Osteocyte (in vitro differentiated cells): ENCODE measurements at regions not wholly inside any gene's neighbourhood (a gene's known extent, or its start where the extent isn't known, plus 50 kb on each side); places are given as distances from the start of the nearest gene placed in this dataset.

Source experiments
- DNase-seq: peaks from one replicate; pipeline ENCODE4 v3.0.0; 2021; ENCODE audit warnings: mixed read lengths; ENCODE audit not compliant: unreplicated experiment; ENCODE audit errors: extremely low spot score
- H3K27ac Mint-ChIP-seq: one replicate; pipeline ENCODE4 v1.8.0; 2021; ENCODE audit warnings: mild to moderate bottlenecking, mixed read lengths; ENCODE audit not compliant: unreplicated experiment
- H3K27me3 Mint-ChIP-seq: one replicate; pipeline ENCODE4 v1.8.0; 2021; ENCODE audit warnings: mixed read lengths; ENCODE audit not compliant: unreplicated experiment
- H3K36me3 Mint-ChIP-seq: one replicate; pipeline ENCODE4 v1.8.0; 2021; ENCODE audit warnings: mixed read lengths; ENCODE audit not compliant: unreplicated experiment
- H3K4me1 Mint-ChIP-seq: one replicate; pipeline ENCODE4 v1.8.0; 2021; ENCODE audit warnings: mixed read lengths; ENCODE audit not compliant: unreplicated experiment
- H3K4me3 Mint-ChIP-seq: one replicate; pipeline ENCODE4 v1.8.0; 2021; ENCODE audit warnings: mild to moderate bottlenecking, moderate library complexity, mixed read lengths; ENCODE audit not compliant: unreplicated experiment
- H3K9me3 Mint-ChIP-seq: one replicate; pipeline ENCODE4 v1.8.0; 2021; ENCODE audit warnings: mixed read lengths; ENCODE audit not compliant: unreplicated experiment
- CTCF ChIP-seq: fragments of 200-600 bp; sonication (generic); IDR thresholded peaks from 2 replicates; pipeline ENCODE4 v1.5.0; 2021; ENCODE audit warnings: antibody characterized with exemption, mild to moderate bottlenecking, moderate library complexity

DNA sequence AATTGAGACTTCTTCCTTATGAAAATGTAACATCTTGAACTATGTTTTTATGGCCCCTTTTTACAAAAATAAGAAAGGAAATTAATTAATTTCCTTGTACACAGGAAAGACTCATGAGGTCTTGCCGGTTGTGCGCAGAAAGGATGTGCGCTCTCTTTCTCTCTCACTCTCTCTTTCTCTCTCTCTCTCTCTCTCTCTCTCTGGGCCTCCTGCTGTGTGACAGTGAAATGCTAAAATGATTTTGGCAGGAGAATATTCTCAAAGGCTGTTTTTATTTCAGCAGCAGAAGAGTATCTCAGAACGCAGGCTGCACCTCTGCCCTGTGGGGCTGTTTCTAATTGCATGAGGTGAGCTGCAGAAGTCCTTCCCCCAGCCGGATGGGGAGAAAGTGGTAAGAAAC lies 349.0 kb downstream of the MID1IP1 start:
- Mint-ChIP-seq H3K4me3 (no peak overlapping the region), H3K36me3 (no peaks in the 10 kb centered on the region), H3K9me3 (no peaks in the 10 kb centered on the region), H3K27me3 (peaks cover 11% of the 10 kb centered on the region), H3K27ac (no peak overlapping the region), H3K4me1 (peaks cover 1% of the 10 kb centered on the region)
- DNase-seq = no peak
- no peak for TF ChIP-seq CTCF

DNA sequence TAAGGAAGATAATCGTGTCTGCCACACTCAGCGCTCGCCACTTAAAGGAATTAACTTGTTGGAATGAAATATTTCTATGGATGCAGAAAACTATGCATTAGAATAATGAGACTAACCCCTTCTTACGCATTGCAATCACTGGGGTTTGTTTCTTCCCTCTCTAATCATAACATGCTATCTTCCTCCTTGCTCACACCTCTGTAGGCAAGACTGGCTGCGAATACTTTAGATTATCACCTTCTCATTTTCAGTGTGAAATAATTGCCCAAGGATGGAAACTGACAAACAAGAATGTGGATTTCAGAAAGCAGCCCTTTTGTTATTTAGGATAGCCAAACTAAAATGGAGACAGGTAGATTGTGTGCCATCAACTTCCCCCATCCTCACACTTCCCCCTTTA lies 349.4 kb downstream of the MID1IP1 start:
- Mint-ChIP-seq H3K36me3 (no peaks in the 10 kb centered on the region), H3K27ac (no peak overlapping the region), H3K27me3 (peaks cover 11% of the 10 kb centered on the region), H3K9me3 (no peaks in the 10 kb centered on the region), H3K4me3 (no peak overlapping the region), H3K4me1 (peaks cover 1% of the 10 kb centered on the region)
- DNase-seq = no peak
- no peak for TF ChIP-seq CTCF

DNA sequence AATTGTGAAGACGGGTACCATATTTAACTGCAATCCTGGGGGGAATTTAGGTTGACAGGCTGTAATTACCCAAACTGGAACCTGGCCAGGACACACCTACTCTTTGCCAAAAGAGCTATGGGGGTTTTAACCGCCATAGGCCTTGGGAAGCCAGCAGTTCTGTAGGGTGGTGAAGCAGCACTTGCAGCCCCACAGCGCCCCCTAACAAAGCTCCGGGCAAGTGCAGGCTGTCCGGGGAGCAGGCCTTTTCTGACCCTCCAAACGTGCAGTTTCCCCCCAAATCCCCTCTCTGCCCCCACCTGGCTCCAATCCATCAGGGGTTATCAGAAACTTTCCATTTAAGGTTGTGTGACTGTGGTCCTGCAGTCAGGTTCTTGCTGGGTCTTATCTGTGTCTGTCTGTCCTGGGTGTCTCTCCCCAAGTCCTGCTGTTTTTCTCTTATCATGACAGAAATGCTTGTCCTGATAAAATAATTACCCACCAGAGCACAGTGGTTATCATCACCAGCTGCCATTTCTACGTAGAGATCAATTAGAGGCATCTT lies 350.9 kb downstream of the MID1IP1 start:
- Mint-ChIP-seq H3K4me3 (no peak overlapping the region), H3K27me3 (peaks cover 11% of the 10 kb centered on the region), H3K4me1 (peaks cover 1% of the 10 kb centered on the region), H3K9me3 (no peaks in the 10 kb centered on the region), H3K36me3 (no peaks in the 10 kb centered on the region), H3K27ac (no peak overlapping the region)
- no peak for DNase-seq
- TF ChIP-seq CTCF = peak; percentile 36

DNA sequence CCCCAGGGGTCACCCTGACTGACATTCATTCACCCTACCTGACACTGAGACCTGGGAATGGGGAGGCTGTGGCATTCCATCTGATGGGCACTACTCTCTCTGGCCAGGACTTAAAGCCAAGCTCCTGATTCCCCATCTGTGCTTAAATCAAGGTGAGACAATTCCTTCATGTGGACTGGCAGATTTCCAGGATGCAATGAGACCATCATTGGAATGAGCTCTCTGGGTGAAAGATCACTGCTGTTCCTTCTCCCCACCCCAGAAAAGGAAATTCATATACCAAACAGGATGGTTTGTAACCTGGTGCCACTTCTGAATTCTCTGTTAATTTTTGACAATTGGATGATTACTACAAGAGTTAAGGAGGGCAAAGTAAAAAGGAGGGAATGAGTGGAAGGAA lies 354.8 kb downstream of the MID1IP1 start:
- Mint-ChIP-seq H3K4me1 (no peaks in the 10 kb centered on the region), H3K27ac (no peak overlapping the region), H3K36me3 (no peaks in the 10 kb centered on the region), H3K4me3 (no peak overlapping the region), H3K9me3 (no peaks in the 10 kb centered on the region), H3K27me3 (no peaks in the 10 kb centered on the region)
- TF ChIP-seq CTCF = no peak
- DNase-seq = no peak

DNA sequence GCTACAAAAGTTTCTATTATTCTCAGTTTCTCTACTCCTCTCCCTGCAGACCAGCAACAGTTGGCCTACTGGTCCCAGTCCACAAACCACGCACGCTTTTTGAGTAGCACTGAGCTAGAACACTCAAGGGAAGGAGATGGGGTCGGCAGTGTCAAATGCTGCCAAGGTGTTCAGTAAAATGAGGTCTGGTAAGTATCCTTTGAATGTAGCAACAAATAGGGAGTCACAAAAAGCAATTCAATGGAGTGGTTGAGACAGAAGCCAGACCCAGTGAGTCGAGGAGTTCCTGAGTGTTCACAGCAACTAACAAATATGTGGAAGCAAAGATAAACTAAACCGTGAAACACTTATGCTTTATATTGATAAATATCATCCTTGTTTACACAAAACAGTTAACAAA lies 355.7 kb downstream of the MID1IP1 start:
- no peak overlapping the region for H3K27ac Mint-ChIP-seq
- no peak overlapping the region for H3K4me3 Mint-ChIP-seq
- H3K4me1 Mint-ChIP-seq = no peaks in the 10 kb centered on the region
- TF ChIP-seq CTCF = no peak
- H3K9me3 Mint-ChIP-seq = no peaks in the 10 kb centered on the region
- no peaks in the 10 kb centered on the region for H3K36me3 Mint-ChIP-seq
- DNase-seq = no peak
- H3K27me3 Mint-ChIP-seq = no peaks in the 10 kb centered on the region
